Gastroesophageal sphincter (tissue), 3 donors: ENCODE measurements at regions not wholly inside any gene's neighbourhood (a gene's known extent, or its start where the extent isn't known, plus 50 kb on each side); places are given as distances from the start of the nearest gene placed in this dataset.

Experiments
- EP300 ChIP-seq: sonication (generic); formaldehyde crosslinking; IDR thresholded peaks from one replicate; pipeline ENCODE4 v1.6.1; 2017; ENCODE audit warnings: antibody characterized with exemption, mild to moderate bottlenecking
- POLR2A ChIP-seq, 2 donors: fragments of 450-650 bp; IDR thresholded peaks; one replicate each; pipeline ENCODE4 v1.6.1; 2017; ENCODE audit warnings: antibody characterized with exemption in 2 of 2, mild to moderate bottlenecking in 2 of 2, moderate library complexity in 1 of 2
- POLR2AphosphoS5 ChIP-seq: sonication (generic); formaldehyde crosslinking; IDR thresholded peaks from one replicate; pipeline ENCODE4 v1.6.1; 2017; ENCODE audit warnings: antibody characterized with exemption
- TF ChIP-seq, protein P1 (sequence below), 4 experiments: fragments of 200-600 bp in 2 of 4; fragments of 450-650 bp in 2 of 4; sonication (generic) in 1 of 4; IDR thresholded peaks; one replicate each; pipeline ENCODE4 v1.5.1; 2017 to 2019; ENCODE audit warnings: antibody characterized with exemption in 4 of 4, mild to moderate bottlenecking in 2 of 4, moderate library complexity in 2 of 4

DNA sequence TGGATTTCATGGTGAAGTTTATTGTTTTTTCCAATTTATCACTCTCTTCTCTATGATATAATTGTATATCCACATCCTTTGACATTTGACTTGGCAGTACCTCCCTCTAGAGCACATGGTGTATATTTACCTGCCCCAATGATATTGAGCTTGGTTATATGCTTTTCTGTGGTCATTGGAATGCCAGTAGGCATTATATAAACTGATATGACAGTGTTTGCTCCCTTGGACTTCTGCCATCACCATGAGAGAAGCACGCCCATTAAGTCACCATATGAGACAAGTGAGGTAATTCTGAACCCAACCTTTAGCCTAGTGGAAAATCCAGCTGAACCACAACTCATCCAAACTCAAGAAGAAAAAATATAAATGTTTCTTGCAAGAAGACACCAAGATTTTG, 2761.5 kb downstream of the ARAP2 start:
- TF ChIP-seq, protein P1, sequence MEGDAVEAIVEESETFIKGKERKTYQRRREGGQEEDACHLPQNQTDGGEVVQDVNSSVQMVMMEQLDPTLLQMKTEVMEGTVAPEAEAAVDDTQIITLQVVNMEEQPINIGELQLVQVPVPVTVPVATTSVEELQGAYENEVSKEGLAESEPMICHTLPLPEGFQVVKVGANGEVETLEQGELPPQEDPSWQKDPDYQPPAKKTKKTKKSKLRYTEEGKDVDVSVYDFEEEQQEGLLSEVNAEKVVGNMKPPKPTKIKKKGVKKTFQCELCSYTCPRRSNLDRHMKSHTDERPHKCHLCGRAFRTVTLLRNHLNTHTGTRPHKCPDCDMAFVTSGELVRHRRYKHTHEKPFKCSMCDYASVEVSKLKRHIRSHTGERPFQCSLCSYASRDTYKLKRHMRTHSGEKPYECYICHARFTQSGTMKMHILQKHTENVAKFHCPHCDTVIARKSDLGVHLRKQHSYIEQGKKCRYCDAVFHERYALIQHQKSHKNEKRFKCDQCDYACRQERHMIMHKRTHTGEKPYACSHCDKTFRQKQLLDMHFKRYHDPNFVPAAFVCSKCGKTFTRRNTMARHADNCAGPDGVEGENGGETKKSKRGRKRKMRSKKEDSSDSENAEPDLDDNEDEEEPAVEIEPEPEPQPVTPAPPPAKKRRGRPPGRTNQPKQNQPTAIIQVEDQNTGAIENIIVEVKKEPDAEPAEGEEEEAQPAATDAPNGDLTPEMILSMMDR (IDR thresholded peaks at IDR 0.05): no peak
- no peak for TF ChIP-seq POLR2AphosphoS5
- TF ChIP-seq POLR2A (IDR thresholded peaks at IDR 0.05): no peak
- no peak for TF ChIP-seq EP300
